Activated B cell treated with CpG ODN at 0.5 μM for 24 hours (primary cell): ENCODE measurements at regions not wholly inside any gene's neighbourhood (a gene's known extent, or its start where the extent isn't known, plus 50 kb on each side); places are given as distances from the start of the nearest gene placed in this dataset.

Experiments
- ATAC-seq: fragments of 200-7000 bp; cut with Tn5 transposase; one replicate; pipeline ENCODE4 v1.10.0; 2021; ENCODE audit warnings: low read depth, mild to moderate bottlenecking, moderate library complexity
- CTCF ChIA-PET: fragments of 350-600 bp; sonication (Branson Sonifier 250); formaldehyde crosslinking; loops from one replicate; lab custom pipeline; 2021; ENCODE audit warnings: antibody characterized with exemption; lab: Charles Lee
- POLR2A ChIA-PET: fragments of 350-600 bp; sonication (Branson Sonifier 250); formaldehyde crosslinking; loops from one replicate; lab custom pipeline; 2021; ENCODE audit warnings: antibody characterized with exemption; lab: Charles Lee
- DNase-seq: peaks from one replicate; pipeline ENCODE4 v3.0.0; 2022
- H3K27ac Mint-ChIP-seq: one replicate; pipeline ENCODE4 v1.8.0; 2020; ENCODE audit warnings: mixed read lengths
- H3K27me3 Mint-ChIP-seq: one replicate; pipeline ENCODE4 v1.8.0; 2021; ENCODE audit warnings: mixed read lengths
- H3K36me3 Mint-ChIP-seq: one replicate; pipeline ENCODE4 v1.8.0; 2021; ENCODE audit warnings: low read depth, mixed read lengths
- H3K4me1 Mint-ChIP-seq: one replicate; pipeline ENCODE4 v1.8.0; 2021; ENCODE audit warnings: mixed read lengths
- H3K4me3 Mint-ChIP-seq: one replicate; pipeline ENCODE4 v1.8.0; 2020; ENCODE audit warnings: mild to moderate bottlenecking, mixed read lengths
- H3K9me3 Mint-ChIP-seq: one replicate; pipeline ENCODE4 v1.8.0; 2020; ENCODE audit warnings: mixed read lengths
- CTCF ChIP-seq: fragments of 200-600 bp; IDR thresholded peaks from one replicate; pipeline ENCODE4 v1.8.0; 2022; ENCODE audit warnings: antibody characterized with exemption, mild to moderate bottlenecking
- intact Hi-C: fragments of 100-400 bp; cut with micrococcal nuclease; formaldehyde crosslinking; loops from one replicate; pipeline ENCODE4 v1.15.1; 2024

GRCh38 chr6:159501558-159501957 is 191.5 kb downstream of the SOD2 start:
- ATAC-seq = no peak
- POLR2A ChIA-PET = no interaction called here
- no peak for TF ChIP-seq CTCF
- CTCF ChIA-PET = no interaction called here
- no peaks in the 10 kb centered on the region for H3K36me3 Mint-ChIP-seq
- intact Hi-C loops = no loop called here
- H3K9me3 Mint-ChIP-seq = peaks cover 11% of the 10 kb centered on the region
- H3K4me1 Mint-ChIP-seq = no peaks in the 10 kb centered on the region
- H3K27ac Mint-ChIP-seq = no peak overlapping the region
- H3K4me3 Mint-ChIP-seq = no peak overlapping the region
- peaks cover 3% of the 10 kb centered on the region for H3K27me3 Mint-ChIP-seq
- no peak for DNase-seq

GRCh38 chr6:159499034-159499433 is 194.0 kb downstream of the SOD2 start:
- no peaks in the 10 kb centered on the region for H3K4me1 Mint-ChIP-seq
- CTCF ChIA-PET = no interaction called here
- POLR2A ChIA-PET = no interaction called here
- H3K27me3 Mint-ChIP-seq = peaks cover 8% of the 10 kb centered on the region
- H3K4me3 Mint-ChIP-seq = no peak overlapping the region
- no peaks in the 10 kb centered on the region for H3K36me3 Mint-ChIP-seq
- DNase-seq (no peak), ATAC-seq (no peak)
- peaks cover 11% of the 10 kb centered on the region for H3K9me3 Mint-ChIP-seq
- H3K27ac Mint-ChIP-seq = no peak overlapping the region
- intact Hi-C loops = no loop called here
- no peak for TF ChIP-seq CTCF

- Mint-ChIP-seq H3K36me3 (no peaks in the 10 kb centered on the region), H3K4me3 (no peak overlapping the region), H3K27me3 (peaks cover 11% of the 10 kb centered on the region), H3K4me1 (no peaks in the 10 kb centered on the region), H3K9me3 (peaks cover 11% of the 10 kb centered on the region), H3K27ac (no peak overlapping the region)
- no peak for ATAC-seq
- POLR2A ChIA-PET = no interaction called here
- TF ChIP-seq CTCF = no peak
- CTCF ChIA-PET = interaction anchor here (0.6 kb wide), 1 partner anchor 17 kb away, joined by 3 read pairs; no protein-coding TSS in a partner anchor
- DNase-seq = no peak
- intact Hi-C loops = no loop called here
Observed at GRCh38 chr6:159494586-159494972, 198.5 kb downstream of the SOD2 start.

- peaks cover 11% of the 10 kb centered on the region for H3K27me3 Mint-ChIP-seq
Observed at GRCh38 chr6:159493898-159494585, 199.0 kb downstream of the SOD2 start.

More at GRCh38 chr6:159493898-159494585, 199.0 kb downstream of the SOD2 start:
- POLR2A ChIA-PET = no interaction called here
- Mint-ChIP-seq H3K9me3 (peaks cover 11% of the 10 kb centered on the region), H3K36me3 (no peaks in the 10 kb centered on the region), H3K27ac (no peak overlapping the region), H3K4me1 (no peaks in the 10 kb centered on the region), H3K4me3 (no peak overlapping the region)
- no peak for TF ChIP-seq CTCF
- CTCF ChIA-PET = interaction anchor here (0.6 kb wide), 1 partner anchor 16 kb away, joined by 3 read pairs; no protein-coding TSS in a partner anchor
- intact Hi-C loops = no loop called here
- no peak for ATAC-seq
- DNase-seq = no peak
